ENCODE measurements at regions not wholly inside any gene's neighbourhood (a gene's known extent, or its start where the extent isn't known, plus 50 kb on each side); places are given as distances from the start of the nearest gene placed in this dataset.

DNA sequence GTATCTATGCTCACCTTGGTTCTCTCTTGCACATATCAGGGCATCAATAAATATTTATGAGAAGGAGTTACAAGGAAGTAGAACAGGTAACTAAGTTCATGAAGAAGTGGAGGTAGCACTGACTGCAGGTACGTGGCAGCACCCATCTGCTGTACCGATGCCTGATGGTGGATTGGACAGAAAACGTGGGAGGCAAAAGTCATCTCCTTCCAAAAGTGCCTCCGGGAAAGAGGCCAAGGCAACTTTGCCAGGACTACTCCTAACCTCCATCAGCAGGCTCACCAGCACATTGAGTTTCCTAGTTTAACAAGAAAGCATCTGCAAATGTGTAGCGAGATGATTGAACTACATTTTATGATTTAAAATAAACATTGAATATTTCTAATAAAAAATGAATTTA, 248.8 kb downstream of the ANKRD7 start:
- DNase-seq (no peak), ATAC-seq (no peak)
- WGBS, 2 donors = 80 to 85% methylated on average over 5 of the region's 5 CpGs
- Histone ChIP-seq H3K9me3 (peaks cover 0 to 3% (median 0%) of the 10 kb centered on the region in 11 donors), H3K4me1 (no peaks in the 10 kb centered on the region), H3K27me3 (no peaks in the 10 kb centered on the region), H3K36me3 (no peaks in the 10 kb centered on the region), H3K4me3 (no peak overlapping the region), H3K27ac (no peak overlapping the region)
- TF ChIP-seq CTCF (IDR thresholded peaks at IDR 0.05) = no peak
- intact Hi-C loops (cut with DNase I) = no loop called here

DNA sequence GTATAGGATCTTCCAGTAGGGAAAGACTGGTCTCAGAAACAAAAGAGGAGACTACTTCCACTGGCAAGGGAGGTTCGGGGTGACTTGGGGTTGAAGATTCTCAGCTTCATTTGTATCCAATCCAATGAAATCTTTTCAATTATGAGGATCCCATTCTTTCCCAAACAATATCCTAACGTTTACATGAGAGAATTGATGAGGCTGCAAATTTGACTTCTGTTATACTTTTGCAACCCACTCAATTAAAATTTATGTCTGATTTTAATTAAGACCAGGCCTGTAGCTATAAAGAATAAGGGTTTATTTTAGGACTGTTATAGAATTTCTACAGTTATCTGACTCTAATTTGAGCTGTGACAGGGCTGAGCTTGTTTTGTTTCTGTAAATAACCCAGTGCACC, 251.5 kb downstream of the ANKRD7 start:
- Histone ChIP-seq H3K27ac (no peak overlapping the region), H3K4me1 (no peaks in the 10 kb centered on the region), H3K9me3 (peaks cover 0 to 7% (median 0%) of the 10 kb centered on the region in 11 donors), H3K36me3 (no peaks in the 10 kb centered on the region), H3K4me3 (no peak overlapping the region), H3K27me3 (no peaks in the 10 kb centered on the region)
- intact Hi-C loops (cut with DNase I) = no loop called here
- no peak for ATAC-seq
- TF ChIP-seq CTCF (IDR thresholded peaks at IDR 0.05) = no peak
- DNase-seq = no peak
- 70 to 79% methylated on average over 2 of the region's 2 CpGs for WGBS, 2 donors

- 80 to 83% methylated on average over 3 of the region's 3 CpGs for WGBS, 2 donors
- DNase-seq = no peak
- H3K9me3 ChIP-seq = peaks cover 0 to 14% (median 0%) of the 10 kb centered on the region in 11 donors
- ATAC-seq = no peak
- intact Hi-C loops (cut with DNase I) = no loop called here
- no peaks in the 10 kb centered on the region for H3K4me1 ChIP-seq
- no peaks in the 10 kb centered on the region for H3K27me3 ChIP-seq
- no peak overlapping the region for H3K4me3 ChIP-seq
- no peak for TF ChIP-seq CTCF (IDR thresholded peaks at IDR 0.05)
- H3K27ac ChIP-seq = no peak overlapping the region
- H3K36me3 ChIP-seq = no peaks in the 10 kb centered on the region
Observed at GRCh38 chr7:118477036-118477435, 252.5 kb downstream of the ANKRD7 start.

GRCh38 chr7:118478236-118478635, 253.7 kb downstream of the ANKRD7 start:
- ATAC-seq (no peak), DNase-seq (no peak)
- no peaks in the 10 kb centered on the region for H3K36me3 ChIP-seq
- no peak overlapping the region for H3K27ac ChIP-seq
- no peak for TF ChIP-seq CTCF (IDR thresholded peaks at IDR 0.05)
- H3K27me3 ChIP-seq = no peaks in the 10 kb centered on the region
- peaks cover 0 to 18% (median 0%) of the 10 kb centered on the region in 11 donors for H3K9me3 ChIP-seq
- intact Hi-C loops (cut with DNase I) = no loop called here
- H3K4me1 ChIP-seq = no peaks in the 10 kb centered on the region
- no peak overlapping the region for H3K4me3 ChIP-seq
- 84 to 86% methylated on average over 4 of the region's 4 CpGs for WGBS, 2 donors

DNA sequence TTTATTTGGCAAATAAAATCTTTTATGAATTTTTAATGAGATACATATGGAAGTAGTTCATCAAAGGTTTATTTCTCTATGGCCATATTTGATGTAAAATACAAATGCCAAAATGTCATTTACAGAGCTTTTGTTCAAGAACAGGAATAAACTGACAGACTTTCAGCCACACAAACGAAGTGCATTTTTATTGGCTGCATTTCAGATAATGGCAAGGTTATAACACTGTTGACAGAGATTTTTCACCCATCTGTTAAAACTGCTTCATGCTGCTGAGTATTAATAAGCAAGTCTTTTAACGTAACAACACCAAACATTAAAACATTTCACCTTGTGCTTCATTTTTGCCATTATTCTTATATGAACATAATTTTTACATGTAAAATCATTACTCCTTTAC, 254.4 kb downstream of the ANKRD7 start:
- intact Hi-C loops (cut with DNase I) = no loop called here
- Histone ChIP-seq H3K27ac (no peak overlapping the region), H3K27me3 (no peaks in the 10 kb centered on the region), H3K4me1 (no peaks in the 10 kb centered on the region), H3K9me3 (peaks cover 0 to 18% (median 0%) of the 10 kb centered on the region in 11 donors), H3K4me3 (no peak overlapping the region), H3K36me3 (no peaks in the 10 kb centered on the region)
- ATAC-seq = no peak
- 57 to 62% methylated on average over 2 of the region's 2 CpGs for WGBS, 2 donors
- TF ChIP-seq CTCF (IDR thresholded peaks at IDR 0.05) = no peak
- no peak for DNase-seq

Data from heart right ventricle (tissue), 16 donors.